A673 (cell line): ENCODE measurements at regions not wholly inside any gene's neighbourhood (a gene's known extent, or its start where the extent isn't known, plus 50 kb on each side); places are given as distances from the start of the nearest gene placed in this dataset.

Experiments used
- EZH2 ChIP-seq: fragments of 200-600 bp; sonication (generic); IDR thresholded peaks from 2 replicates; pipeline ENCODE4 v1.6.1; 2017; ENCODE audit warnings: borderline replicate concordance, low read depth, mild to moderate bottlenecking, mixed read lengths, antibody characterized with exemption, low read length; ENCODE audit not compliant: poor library complexity, severe bottlenecking
- TF ChIP-seq, protein P1 (sequence below): fragments of 300-800, 200-600 bp; sonication (generic); conservative IDR thresholded peaks from 2 replicates; pipeline ENCODE4 v1.5.1; 2017; ENCODE audit warnings: low read depth, mild to moderate bottlenecking, antibody characterized with exemption, low read length, moderate library complexity, mixed read lengths

DNA sequence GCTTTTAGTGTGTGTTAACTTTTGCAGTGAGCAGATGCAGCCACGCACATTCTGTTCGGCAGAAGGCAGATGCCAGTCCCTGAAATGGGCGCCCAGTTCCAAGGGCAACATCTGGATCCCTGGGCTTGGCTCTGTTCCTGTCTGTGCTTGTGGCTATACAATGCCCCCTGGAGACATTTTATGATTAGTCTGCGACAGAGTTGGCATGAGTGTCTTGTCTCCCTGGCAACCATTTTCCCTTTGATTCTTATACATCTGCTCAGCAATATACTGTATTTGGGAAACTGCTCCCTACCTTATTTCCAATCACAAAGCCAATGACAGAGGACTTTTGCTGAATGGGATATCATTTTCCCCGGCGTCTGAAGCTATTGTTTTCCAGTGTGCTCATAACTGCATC, 1629.5 kb upstream of the GOT2 start:
- TF ChIP-seq, protein P1, sequence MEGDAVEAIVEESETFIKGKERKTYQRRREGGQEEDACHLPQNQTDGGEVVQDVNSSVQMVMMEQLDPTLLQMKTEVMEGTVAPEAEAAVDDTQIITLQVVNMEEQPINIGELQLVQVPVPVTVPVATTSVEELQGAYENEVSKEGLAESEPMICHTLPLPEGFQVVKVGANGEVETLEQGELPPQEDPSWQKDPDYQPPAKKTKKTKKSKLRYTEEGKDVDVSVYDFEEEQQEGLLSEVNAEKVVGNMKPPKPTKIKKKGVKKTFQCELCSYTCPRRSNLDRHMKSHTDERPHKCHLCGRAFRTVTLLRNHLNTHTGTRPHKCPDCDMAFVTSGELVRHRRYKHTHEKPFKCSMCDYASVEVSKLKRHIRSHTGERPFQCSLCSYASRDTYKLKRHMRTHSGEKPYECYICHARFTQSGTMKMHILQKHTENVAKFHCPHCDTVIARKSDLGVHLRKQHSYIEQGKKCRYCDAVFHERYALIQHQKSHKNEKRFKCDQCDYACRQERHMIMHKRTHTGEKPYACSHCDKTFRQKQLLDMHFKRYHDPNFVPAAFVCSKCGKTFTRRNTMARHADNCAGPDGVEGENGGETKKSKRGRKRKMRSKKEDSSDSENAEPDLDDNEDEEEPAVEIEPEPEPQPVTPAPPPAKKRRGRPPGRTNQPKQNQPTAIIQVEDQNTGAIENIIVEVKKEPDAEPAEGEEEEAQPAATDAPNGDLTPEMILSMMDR: no peak
- no peak for TF ChIP-seq EZH2
